ENCODE measurements at regions not wholly inside any gene's neighbourhood (a gene's known extent, or its start where the extent isn't known, plus 50 kb on each side); places are given as distances from the start of the nearest gene placed in this dataset.
"Not testable (repeated sequence)": the region's sequence is repeated elsewhere in the genome, so short reads cannot be mapped to it uniquely, and the experiment has no call there.

GRCh38 chr20:5393218-5393870 is 76.6 kb upstream of the PROKR2 start:
- DNase-seq (ENCODE audit: low read depth): no peak

- DNase-seq (ENCODE audit: low read depth): no peak
Measured at GRCh38 chr20:5390720-5391119, 74.0 kb upstream of the PROKR2 start.

- DNase-seq (ENCODE audit: low read depth): not testable (repeated sequence)
Measured at GRCh38 chr20:5386846-5387245, 70.1 kb upstream of the PROKR2 start.

- DNase-seq (ENCODE audit: low read depth): not testable (repeated sequence)
Measured at GRCh38 chr20:5381527-5381926, 64.8 kb upstream of the PROKR2 start.

GRCh38 chr20:5377484-5377883 is 60.7 kb upstream of the PROKR2 start:
- DNase-seq (ENCODE audit: low read depth): no peak

GRCh38 chr20:5376228-5376627 is 59.5 kb upstream of the PROKR2 start:
- DNase-seq (ENCODE audit: low read depth): no peak

- DNase-seq (ENCODE audit: low read depth): no peak
Measured at GRCh38 chr20:5374171-5374570, 57.4 kb upstream of the PROKR2 start.

- no peak for DNase-seq (ENCODE audit: low read depth)
Measured at GRCh38 chr20:5372371-5372770, 55.6 kb upstream of the PROKR2 start.

GRCh38 chr20:5369629-5370028 is 52.9 kb upstream of the PROKR2 start:
- no peak for DNase-seq (ENCODE audit: low read depth)
